Spleen (tissue), 7 donors: ENCODE measurements at regions not wholly inside any gene's neighbourhood (a gene's known extent, or its start where the extent isn't known, plus 50 kb on each side); places are given as distances from the start of the nearest gene placed in this dataset.

ENCODE experiments used
- POLR2AphosphoS5 ChIP-seq, 3 donors: sonication (generic); formaldehyde crosslinking; IDR thresholded peaks; one replicate each; pipeline ENCODE4 v1.5.1; 2017; ENCODE audit warnings: antibody characterized with exemption in 3 of 3
- TF ChIP-seq, protein P1 (sequence below), 11 experiments: fragments of 200-600 bp in 7 of 11; fragments of 450-650 bp in 4 of 11; sonication (generic) in 4 of 11; IDR thresholded peaks in 8 of 11; conservative IDR thresholded peaks in 3 of 11; 1 replicate in 7 of 11; 2 replicates in 4 of 11; pipeline versions ENCODE4 v1.4.0 to v1.8.0; 2016 to 2021; ENCODE audit warnings: antibody characterized with exemption in 11 of 11, inconsistent platforms in 4 of 11, mild to moderate bottlenecking in 1 of 11
- donor health status: DM: no; HTN: no; CAD: no; lungs with moderate emphysema.
- donor health status: DM: no; HTN: no; CAD: no.
- donor health status: DM: no; HTN: no; CAD: no.

GRCh38 chr13:81302125-81302524, 961.2 kb upstream of the SPRY2 start:
- TF ChIP-seq, protein P1, sequence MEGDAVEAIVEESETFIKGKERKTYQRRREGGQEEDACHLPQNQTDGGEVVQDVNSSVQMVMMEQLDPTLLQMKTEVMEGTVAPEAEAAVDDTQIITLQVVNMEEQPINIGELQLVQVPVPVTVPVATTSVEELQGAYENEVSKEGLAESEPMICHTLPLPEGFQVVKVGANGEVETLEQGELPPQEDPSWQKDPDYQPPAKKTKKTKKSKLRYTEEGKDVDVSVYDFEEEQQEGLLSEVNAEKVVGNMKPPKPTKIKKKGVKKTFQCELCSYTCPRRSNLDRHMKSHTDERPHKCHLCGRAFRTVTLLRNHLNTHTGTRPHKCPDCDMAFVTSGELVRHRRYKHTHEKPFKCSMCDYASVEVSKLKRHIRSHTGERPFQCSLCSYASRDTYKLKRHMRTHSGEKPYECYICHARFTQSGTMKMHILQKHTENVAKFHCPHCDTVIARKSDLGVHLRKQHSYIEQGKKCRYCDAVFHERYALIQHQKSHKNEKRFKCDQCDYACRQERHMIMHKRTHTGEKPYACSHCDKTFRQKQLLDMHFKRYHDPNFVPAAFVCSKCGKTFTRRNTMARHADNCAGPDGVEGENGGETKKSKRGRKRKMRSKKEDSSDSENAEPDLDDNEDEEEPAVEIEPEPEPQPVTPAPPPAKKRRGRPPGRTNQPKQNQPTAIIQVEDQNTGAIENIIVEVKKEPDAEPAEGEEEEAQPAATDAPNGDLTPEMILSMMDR (IDR thresholded peaks at IDR 0.05 in 8 of 11, conservative IDR thresholded peaks at IDR 0.05 in 3 of 11), result no peak
- no peak for TF ChIP-seq POLR2AphosphoS5 (IDR thresholded peaks at IDR 0.05)
